ENCODE measurements at regions not wholly inside any gene's neighbourhood (a gene's known extent, or its start where the extent isn't known, plus 50 kb on each side); places are given as distances from the start of the nearest gene placed in this dataset.

- TF ChIP-seq NFRKB (IDR thresholded peaks at IDR 0.05) (no peak), BHLHE40 (IDR thresholded peaks at IDR 0.05; ENCODE audit: borderline replicate concordance) (no peak), LEF1 (IDR thresholded peaks at IDR 0.05; ENCODE audit: borderline replicate concordance) (no peak), SUZ12 (IDR thresholded peaks at IDR 0.05) (no peak), ELF4 (IDR thresholded peaks at IDR 0.05) (no peak), FOXA1 (IDR thresholded peaks at IDR 0.05) (no peak), ARNT (IDR thresholded peaks at IDR 0.05) (no peak)
- POLR2A ChIA-PET: no interaction called here
- no peak for DNase-seq (ENCODE audit: extremely low spot score)
- CTCF ChIA-PET: interaction anchor here (0.7 kb wide), 1 partner anchor 98 kb away, joined by 3 read pairs; no protein-coding TSS in a partner anchor
Measured at GRCh38 chr1:87170931-87171598, 157.6 kb upstream of the LMO4 start.

- TF ChIP-seq FOXM1 (IDR thresholded peaks at IDR 0.05; ENCODE audit: borderline replicate concordance): no peak
- no peak for TF ChIP-seq CTBP1 (IDR thresholded peaks at IDR 0.05; ENCODE audit: borderline replicate concordance)
- no peak for TF ChIP-seq BHLHE40 (IDR thresholded peaks at IDR 0.05; ENCODE audit: borderline replicate concordance)
- TF ChIP-seq SUZ12 (IDR thresholded peaks at IDR 0.05): no peak
- TF ChIP-seq ELF4 (IDR thresholded peaks at IDR 0.05): no peak
- no peak for TF ChIP-seq TARDBP (IDR thresholded peaks at IDR 0.05)
- no peak for TF ChIP-seq FOXA1 (IDR thresholded peaks at IDR 0.05)
- no peak for TF ChIP-seq SP1 (IDR thresholded peaks at IDR 0.05)
- no peak for TF ChIP-seq L3MBTL2 (conservative IDR thresholded peaks at IDR 0.05)
- TF ChIP-seq FOXK2 (IDR thresholded peaks at IDR 0.05): no peak
- no peak for TF ChIP-seq ZNF384 (IDR thresholded peaks at IDR 0.05)
- ChIA-PET CTCF (no interaction called here), POLR2A (no interaction called here)
- no peak for DNase-seq (ENCODE audit: extremely low spot score)
Measured at GRCh38 chr1:87173231-87173630, 155.4 kb upstream of the LMO4 start.

GRCh38 chr1:87174724-87175245, 153.9 kb upstream of the LMO4 start:
- DNase-seq (ENCODE audit: extremely low spot score): no peak
- ChIA-PET CTCF (no interaction called here), POLR2A (no interaction called here)
- TF ChIP-seq FOXM1 (IDR thresholded peaks at IDR 0.05; ENCODE audit: borderline replicate concordance) (no peak), HDGF (IDR thresholded peaks at IDR 0.05; ENCODE audit: borderline replicate concordance) (no peak), TARDBP (IDR thresholded peaks at IDR 0.05) (no peak), ARNT (IDR thresholded peaks at IDR 0.05) (no peak), FOXA1 (IDR thresholded peaks at IDR 0.05) (no peak), SP1 (IDR thresholded peaks at IDR 0.05) (no peak), PKNOX1 (IDR thresholded peaks at IDR 0.05) (no peak), SUZ12 (IDR thresholded peaks at IDR 0.05) (no peak), NFRKB (IDR thresholded peaks at IDR 0.05) (no peak), ZNF384 (IDR thresholded peaks at IDR 0.05) (no peak), CTBP1 (IDR thresholded peaks at IDR 0.05; ENCODE audit: borderline replicate concordance) (no peak)

GRCh38 chr1:87176087-87176486, 152.6 kb upstream of the LMO4 start:
- POLR2A ChIA-PET: no interaction called here
- DNase-seq (ENCODE audit: extremely low spot score): no peak
- CTCF ChIA-PET: no interaction called here
- TF ChIP-seq TARDBP (IDR thresholded peaks at IDR 0.05) (no peak), FOXK2 (IDR thresholded peaks at IDR 0.05) (no peak), FOXM1 (IDR thresholded peaks at IDR 0.05; ENCODE audit: borderline replicate concordance) (no peak), SP1 (IDR thresholded peaks at IDR 0.05) (no peak)

GRCh38 chr1:87176514-87176913, 152.2 kb upstream of the LMO4 start:
- no peak for DNase-seq (ENCODE audit: extremely low spot score)
- ChIA-PET POLR2A (no interaction called here), CTCF (no interaction called here)
- TF ChIP-seq FOXA1 (IDR thresholded peaks at IDR 0.05) (no peak), L3MBTL2 (conservative IDR thresholded peaks at IDR 0.05) (no peak), NFRKB (IDR thresholded peaks at IDR 0.05) (no peak), FOXM1 (IDR thresholded peaks at IDR 0.05; ENCODE audit: borderline replicate concordance) (no peak), SP1 (IDR thresholded peaks at IDR 0.05) (no peak), CTBP1 (IDR thresholded peaks at IDR 0.05; ENCODE audit: borderline replicate concordance) (no peak), BHLHE40 (IDR thresholded peaks at IDR 0.05; ENCODE audit: borderline replicate concordance) (no peak)

GRCh38 chr1:87178441-87178840, 150.2 kb upstream of the LMO4 start:
- no peak for TF ChIP-seq SUZ12 (IDR thresholded peaks at IDR 0.05)
- no peak for DNase-seq (ENCODE audit: extremely low spot score)
- POLR2A ChIA-PET: no interaction called here
- CTCF ChIA-PET: no interaction called here

- CTCF ChIA-PET: no interaction called here
- POLR2A ChIA-PET: interaction anchor here (0.8 kb wide), 1 partner anchor 10 kb away, joined by 3 read pairs; no protein-coding TSS in a partner anchor
- no peak for DNase-seq (ENCODE audit: extremely low spot score)
- no peak for TF ChIP-seq NFRKB (IDR thresholded peaks at IDR 0.05)
- TF ChIP-seq TARDBP (IDR thresholded peaks at IDR 0.05): no peak
- no peak for TF ChIP-seq FOXM1 (IDR thresholded peaks at IDR 0.05; ENCODE audit: borderline replicate concordance)
- no peak for TF ChIP-seq FOXK2 (IDR thresholded peaks at IDR 0.05)
- no peak for TF ChIP-seq PKNOX1 (IDR thresholded peaks at IDR 0.05)
- no peak for TF ChIP-seq SP1 (IDR thresholded peaks at IDR 0.05)
Measured at GRCh38 chr1:87179076-87179810, 149.4 kb upstream of the LMO4 start.
